ENCODE measurements at regions not wholly inside any gene's neighbourhood (a gene's known extent, or its start where the extent isn't known, plus 50 kb on each side); places are given as distances from the start of the nearest gene placed in this dataset.

DNA sequence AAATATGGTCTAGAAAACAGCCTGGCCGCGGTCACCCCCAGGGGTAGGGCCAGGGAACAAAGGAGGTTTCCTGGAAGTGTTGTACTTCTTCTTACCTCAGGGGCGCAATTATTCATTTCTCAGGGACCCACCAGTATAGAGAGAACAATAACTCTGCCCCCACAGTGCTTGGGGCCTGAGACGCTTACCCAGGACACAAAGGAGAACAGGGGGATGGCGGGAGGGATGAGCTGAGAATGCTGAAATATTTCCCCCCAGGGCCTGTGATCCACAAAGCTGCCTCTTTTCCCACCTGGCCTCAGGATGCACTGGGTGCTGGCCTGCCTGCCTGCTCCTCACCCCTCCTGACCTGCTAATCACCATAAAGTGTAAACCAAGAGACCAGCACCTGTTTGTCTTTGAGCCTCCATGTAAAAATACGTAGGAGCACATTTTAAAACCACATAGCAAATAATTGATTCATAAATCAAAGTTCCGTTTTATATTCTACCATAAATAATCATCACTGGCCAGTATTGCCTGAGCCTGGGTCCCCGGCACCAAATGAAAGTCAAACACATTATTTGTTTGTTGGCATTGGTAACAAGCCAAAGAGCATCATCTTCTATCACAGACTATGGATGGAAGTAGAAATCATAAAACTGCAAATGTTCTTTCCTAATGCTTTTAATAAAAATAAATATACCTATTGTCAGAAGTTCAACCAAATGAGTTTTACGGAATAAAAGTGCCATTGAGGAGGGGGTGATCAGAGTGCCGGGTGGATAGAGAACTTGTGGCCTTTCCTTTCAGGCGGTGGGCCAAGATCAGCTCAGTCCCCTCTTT lies 67.3 kb upstream of the RMDN2 start:
- Histone ChIP-seq H3K9me2 (ENCODE audit: insufficient read depth, low read length) (no peaks in the 10 kb centered on the region), H3K36me3 (ENCODE audit: insufficient read depth, low read length) (no peaks in the 10 kb centered on the region), H3K4me2 (ENCODE audit: low read length) (no peak overlapping the region), H3K4me3 (ENCODE audit: low read length) (no peak overlapping the region), H2AFZ (ENCODE audit: low read depth, low read length) (no peak overlapping the region), H3K27me3 (ENCODE audit: insufficient read depth, low read depth, low read length) (no peaks in the 10 kb centered on the region), H3K9ac (ENCODE audit: low read length) (no peak overlapping the region), H4K20me1 (ENCODE audit: insufficient read depth) (no peaks in the 10 kb centered on the region), H3K27ac (ENCODE audit: low read length) (no peak overlapping the region), H3K9me3 (ENCODE audit: low read length) (no peaks in the 10 kb centered on the region), H3F3A (ENCODE audit: insufficient read depth, low read length, poor library complexity, severe bottlenecking) (no peaks in the 10 kb centered on the region), H3K79me2 (replicated peaks; ENCODE audit: insufficient read depth, low read length) (no peaks in the 10 kb centered on the region)
- TF ChIP-seq RAD21 (conservative IDR thresholded peaks at IDR 0.05) (no peak), MXI1 (conservative IDR thresholded peaks at IDR 0.05; ENCODE audit: poor library complexity, severe bottlenecking) (no peak), SMC3 (conservative IDR thresholded peaks at IDR 0.05; ENCODE audit: poor library complexity) (no peak), EZH2 (IDR thresholded peaks at IDR 0.05; ENCODE audit: borderline replicate concordance, insufficient read depth, low read length, poor library complexity, severe bottlenecking) (no peak), POLR2AphosphoS5 (IDR thresholded peaks at IDR 0.05) (no peak), TAF1 (IDR thresholded peaks at IDR 0.05; ENCODE audit: low read depth) (no peak), EP300 (conservative IDR thresholded peaks at IDR 0.05; ENCODE audit: poor library complexity, severe bottlenecking) (no peak)
- TF ChIP-seq, protein P1, sequence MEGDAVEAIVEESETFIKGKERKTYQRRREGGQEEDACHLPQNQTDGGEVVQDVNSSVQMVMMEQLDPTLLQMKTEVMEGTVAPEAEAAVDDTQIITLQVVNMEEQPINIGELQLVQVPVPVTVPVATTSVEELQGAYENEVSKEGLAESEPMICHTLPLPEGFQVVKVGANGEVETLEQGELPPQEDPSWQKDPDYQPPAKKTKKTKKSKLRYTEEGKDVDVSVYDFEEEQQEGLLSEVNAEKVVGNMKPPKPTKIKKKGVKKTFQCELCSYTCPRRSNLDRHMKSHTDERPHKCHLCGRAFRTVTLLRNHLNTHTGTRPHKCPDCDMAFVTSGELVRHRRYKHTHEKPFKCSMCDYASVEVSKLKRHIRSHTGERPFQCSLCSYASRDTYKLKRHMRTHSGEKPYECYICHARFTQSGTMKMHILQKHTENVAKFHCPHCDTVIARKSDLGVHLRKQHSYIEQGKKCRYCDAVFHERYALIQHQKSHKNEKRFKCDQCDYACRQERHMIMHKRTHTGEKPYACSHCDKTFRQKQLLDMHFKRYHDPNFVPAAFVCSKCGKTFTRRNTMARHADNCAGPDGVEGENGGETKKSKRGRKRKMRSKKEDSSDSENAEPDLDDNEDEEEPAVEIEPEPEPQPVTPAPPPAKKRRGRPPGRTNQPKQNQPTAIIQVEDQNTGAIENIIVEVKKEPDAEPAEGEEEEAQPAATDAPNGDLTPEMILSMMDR (IDR thresholded peaks at IDR 0.05; ENCODE audit: poor library complexity, severe bottlenecking): no peak
- TF ChIP-seq, protein P2, sequence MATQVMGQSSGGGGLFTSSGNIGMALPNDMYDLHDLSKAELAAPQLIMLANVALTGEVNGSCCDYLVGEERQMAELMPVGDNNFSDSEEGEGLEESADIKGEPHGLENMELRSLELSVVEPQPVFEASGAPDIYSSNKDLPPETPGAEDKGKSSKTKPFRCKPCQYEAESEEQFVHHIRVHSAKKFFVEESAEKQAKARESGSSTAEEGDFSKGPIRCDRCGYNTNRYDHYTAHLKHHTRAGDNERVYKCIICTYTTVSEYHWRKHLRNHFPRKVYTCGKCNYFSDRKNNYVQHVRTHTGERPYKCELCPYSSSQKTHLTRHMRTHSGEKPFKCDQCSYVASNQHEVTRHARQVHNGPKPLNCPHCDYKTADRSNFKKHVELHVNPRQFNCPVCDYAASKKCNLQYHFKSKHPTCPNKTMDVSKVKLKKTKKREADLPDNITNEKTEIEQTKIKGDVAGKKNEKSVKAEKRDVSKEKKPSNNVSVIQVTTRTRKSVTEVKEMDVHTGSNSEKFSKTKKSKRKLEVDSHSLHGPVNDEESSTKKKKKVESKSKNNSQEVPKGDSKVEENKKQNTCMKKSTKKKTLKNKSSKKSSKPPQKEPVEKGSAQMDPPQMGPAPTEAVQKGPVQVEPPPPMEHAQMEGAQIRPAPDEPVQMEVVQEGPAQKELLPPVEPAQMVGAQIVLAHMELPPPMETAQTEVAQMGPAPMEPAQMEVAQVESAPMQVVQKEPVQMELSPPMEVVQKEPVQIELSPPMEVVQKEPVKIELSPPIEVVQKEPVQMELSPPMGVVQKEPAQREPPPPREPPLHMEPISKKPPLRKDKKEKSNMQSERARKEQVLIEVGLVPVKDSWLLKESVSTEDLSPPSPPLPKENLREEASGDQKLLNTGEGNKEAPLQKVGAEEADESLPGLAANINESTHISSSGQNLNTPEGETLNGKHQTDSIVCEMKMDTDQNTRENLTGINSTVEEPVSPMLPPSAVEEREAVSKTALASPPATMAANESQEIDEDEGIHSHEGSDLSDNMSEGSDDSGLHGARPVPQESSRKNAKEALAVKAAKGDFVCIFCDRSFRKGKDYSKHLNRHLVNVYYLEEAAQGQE (IDR thresholded peaks at IDR 0.05; ENCODE audit: borderline replicate concordance): no peak

DNA sequence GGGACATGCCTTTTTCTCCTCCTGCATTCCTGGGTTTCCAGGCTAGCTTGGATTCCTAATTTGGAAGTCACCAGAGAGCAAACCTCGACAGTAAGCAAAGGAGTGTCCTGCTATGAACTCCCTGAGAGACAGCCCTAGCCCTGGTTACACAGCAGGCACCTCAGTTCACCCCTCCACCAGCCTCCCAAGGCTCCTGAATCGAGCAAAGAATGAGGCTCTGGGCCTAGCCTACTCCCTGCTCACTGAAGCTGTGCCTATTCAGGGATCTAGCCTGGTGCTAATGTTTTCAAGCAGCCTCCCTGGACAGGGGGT lies 66.7 kb upstream of the RMDN2 start:
- Histone ChIP-seq H3K79me2 (replicated peaks; ENCODE audit: insufficient read depth, low read length) (no peaks in the 10 kb centered on the region), H3K4me3 (ENCODE audit: low read length) (no peak overlapping the region), H3K36me3 (ENCODE audit: insufficient read depth, low read length) (no peaks in the 10 kb centered on the region), H4K20me1 (ENCODE audit: insufficient read depth) (no peaks in the 10 kb centered on the region), H3K9me2 (ENCODE audit: insufficient read depth, low read length) (no peaks in the 10 kb centered on the region), H3K27me3 (ENCODE audit: insufficient read depth, low read depth, low read length) (no peaks in the 10 kb centered on the region), H2AFZ (ENCODE audit: low read depth, low read length) (no peak overlapping the region), H3K4me2 (ENCODE audit: low read length) (no peak overlapping the region), H3K9me3 (ENCODE audit: low read length) (no peaks in the 10 kb centered on the region), H3K9ac (ENCODE audit: low read length) (no peak overlapping the region), H3F3A (ENCODE audit: insufficient read depth, low read length, poor library complexity, severe bottlenecking) (no peaks in the 10 kb centered on the region), H3K27ac (ENCODE audit: low read length) (no peak overlapping the region)
- TF ChIP-seq, protein P1 (IDR thresholded peaks at IDR 0.05; ENCODE audit: poor library complexity, severe bottlenecking): no peak
- TF ChIP-seq TAF1 (IDR thresholded peaks at IDR 0.05; ENCODE audit: low read depth): no peak
- no peak for TF ChIP-seq POLR2AphosphoS5 (IDR thresholded peaks at IDR 0.05)
- no peak for TF ChIP-seq EZH2 (IDR thresholded peaks at IDR 0.05; ENCODE audit: borderline replicate concordance, insufficient read depth, low read length, poor library complexity, severe bottlenecking)
- no peak for TF ChIP-seq SMC3 (conservative IDR thresholded peaks at IDR 0.05; ENCODE audit: poor library complexity)
- TF ChIP-seq RAD21 (conservative IDR thresholded peaks at IDR 0.05): no peak
- no peak for TF ChIP-seq MXI1 (conservative IDR thresholded peaks at IDR 0.05; ENCODE audit: poor library complexity, severe bottlenecking)
- TF ChIP-seq, protein P2 (IDR thresholded peaks at IDR 0.05; ENCODE audit: borderline replicate concordance): no peak
- no peak for TF ChIP-seq EP300 (conservative IDR thresholded peaks at IDR 0.05; ENCODE audit: poor library complexity, severe bottlenecking)

Measured in neural cell (in vitro differentiated cells).